ENCODE measurements at regions not wholly inside any gene's neighbourhood (a gene's known extent, or its start where the extent isn't known, plus 50 kb on each side); places are given as distances from the start of the nearest gene placed in this dataset.

- TF ChIP-seq CTCF (IDR thresholded peaks at IDR 0.05; ENCODE audit: insufficient read depth, low read length, poor library complexity, severe bottlenecking): no peak
- no peak for TF ChIP-seq EZH2phosphoT487 (conservative IDR thresholded peaks at IDR 0.05; ENCODE audit: low read length)
These were observed 1209.7 kb upstream of the PCDH20 start for GRCh38 chr13:62625214-62625881.

All from SU-DHL-6 (cell line).